H9 (cell line): ENCODE measurements at regions not wholly inside any gene's neighbourhood (a gene's known extent, or its start where the extent isn't known, plus 50 kb on each side); places are given as distances from the start of the nearest gene placed in this dataset.
"Not testable (repeated sequence)": the region's sequence is repeated elsewhere in the genome, so short reads cannot be mapped to it uniquely, and the experiment has no call there.

ENCODE experiments used
- DNase-seq: peaks from one replicate; pipeline ENCODE4 v3.0.0-alpha.2; 2017
- H2AFZ ChIP-seq: one replicate; pipeline ENCODE4 v1.6.1; 2013; ENCODE audit warnings: mild to moderate bottlenecking, low read length, control low read depth, moderate library complexity
- H2AK5ac ChIP-seq: 2 replicates; pipeline ENCODE4 v1.6.1; 2013; ENCODE audit warnings: low read length, control low read depth, mixed read lengths; ENCODE audit not compliant: insufficient read length
- H2BK120ac ChIP-seq: one replicate; pipeline ENCODE4 v1.6.1; 2013; ENCODE audit warnings: low read depth, mild to moderate bottlenecking, low read length, control low read depth, inconsistent platforms; ENCODE audit not compliant: poor library complexity, severe bottlenecking
- H2BK12ac ChIP-seq: 2 replicates; pipeline ENCODE4 v1.6.1; 2013; ENCODE audit warnings: low read length, control low read depth, mixed read lengths, low read depth; ENCODE audit not compliant: insufficient read length
- H2BK15ac ChIP-seq: 2 replicates; pipeline ENCODE4 v1.6.1; 2013; ENCODE audit warnings: low read depth, low read length, control low read depth
- H2BK20ac ChIP-seq: one replicate; pipeline ENCODE4 v1.6.1; 2013; ENCODE audit warnings: low read depth, mild to moderate bottlenecking, low read length, control low read depth, inconsistent platforms; ENCODE audit not compliant: poor library complexity, severe bottlenecking
- H2BK5ac ChIP-seq: 2 replicates; pipeline ENCODE4 v1.6.1; 2013; ENCODE audit warnings: low read length, control low read depth, mixed read lengths; ENCODE audit not compliant: insufficient read length
- H3K14ac ChIP-seq: 2 replicates; pipeline ENCODE4 v1.6.1; 2013; ENCODE audit warnings: low read length, control low read depth; ENCODE audit not compliant: insufficient read depth
- H3K18ac ChIP-seq: 2 replicates; pipeline ENCODE4 v1.6.1; 2013; ENCODE audit warnings: low read depth, mild to moderate bottlenecking, mixed read lengths, low read length, control low read depth; ENCODE audit not compliant: insufficient read length
- H3K23ac ChIP-seq: 2 replicates; pipeline ENCODE4 v1.6.1; 2013; ENCODE audit warnings: low read length, control low read depth, mixed read lengths, low read depth; ENCODE audit not compliant: insufficient read length
- H3K23me2 ChIP-seq: 2 replicates; pipeline ENCODE4 v1.6.1; 2013; ENCODE audit warnings: low read depth, mild to moderate bottlenecking, mixed read lengths, low read length, control low read depth; ENCODE audit not compliant: insufficient read length, poor library complexity, severe bottlenecking
- H3K27ac ChIP-seq: 2 replicates; pipeline ENCODE4 v1.5.1; 2013; ENCODE audit warnings: low read length, control low read depth, mixed read lengths, low read depth; ENCODE audit not compliant: insufficient read length
- H3K27me3 ChIP-seq: 2 replicates; pipeline ENCODE4 v1.6.1; 2013; ENCODE audit warnings: low read length, control low read depth, inconsistent platforms; ENCODE audit not compliant: insufficient read depth
- H3K4ac ChIP-seq: 2 replicates; pipeline ENCODE4 v1.6.1; 2013; ENCODE audit warnings: low read depth, mild to moderate bottlenecking, control low read depth, inconsistent platforms, low read length, moderate library complexity
- H3K4me1 ChIP-seq: 2 replicates; pipeline ENCODE4 v1.6.1; 2013; ENCODE audit warnings: low read length, control low read depth, inconsistent platforms; ENCODE audit not compliant: insufficient read depth
- H3K4me2 ChIP-seq: 2 replicates; pipeline ENCODE4 v1.6.1; 2013; ENCODE audit warnings: low read length, control low read depth, mixed read lengths; ENCODE audit not compliant: insufficient read length, insufficient read depth
- H3K56ac ChIP-seq: 2 replicates; pipeline ENCODE4 v1.6.1; 2013; ENCODE audit warnings: low read depth, mild to moderate bottlenecking, mixed read lengths, low read length, control low read depth; ENCODE audit not compliant: insufficient read length
- H3K79me1 ChIP-seq: 2 replicates; pipeline ENCODE4 v1.6.1; 2013; ENCODE audit warnings: low read depth, mild to moderate bottlenecking, moderate library complexity, low read length, control low read depth, inconsistent platforms; ENCODE audit not compliant: insufficient read depth, poor library complexity, severe bottlenecking
- H3K79me2 ChIP-seq: 2 replicates; pipeline ENCODE4 v1.6.1; 2013; ENCODE audit warnings: low read length, control low read depth, inconsistent platforms; ENCODE audit not compliant: insufficient read depth
- H3K9ac ChIP-seq: 2 replicates; pipeline ENCODE4 v1.6.1; 2013; ENCODE audit warnings: low read length, control low read depth, mixed read lengths; ENCODE audit not compliant: insufficient read length; ENCODE audit errors: extremely low read depth
- H3K9me3 ChIP-seq: one replicate; pipeline ENCODE4 v1.6.1; 2013; ENCODE audit warnings: low read depth, low read length, inconsistent platforms; ENCODE audit not compliant: control insufficient read depth
- H3T11ph ChIP-seq: one replicate; pipeline ENCODE4 v1.6.1; 2013; ENCODE audit warnings: mild to moderate bottlenecking, low read length, control low read depth, inconsistent platforms
- H4K20me1 ChIP-seq: one replicate; pipeline ENCODE4 v1.6.1; 2013; ENCODE audit not compliant: control insufficient read depth, insufficient read length, insufficient read depth
- H4K5ac ChIP-seq: 2 replicates; pipeline ENCODE4 v1.6.1; 2013; ENCODE audit warnings: low read depth, mild to moderate bottlenecking, mixed read lengths, low read length, control low read depth; ENCODE audit not compliant: insufficient read length
- H4K8ac ChIP-seq: replicated peaks from 2 replicates; pipeline ENCODE4 v1.6.1; 2013; ENCODE audit warnings: low read length, control low read depth, mixed read lengths, low read depth; ENCODE audit not compliant: insufficient read length
- H4K91ac ChIP-seq: 2 replicates; pipeline ENCODE4 v1.6.1; 2013; ENCODE audit warnings: low read depth, mild to moderate bottlenecking, moderate library complexity, mixed read lengths, low read length, control low read depth; ENCODE audit not compliant: insufficient read length
- H3K27ac Mint-ChIP-seq, 3 experiments: 2 replicates in 2 of 3; 3 replicates in 1 of 3; pipeline ENCODE4 v1.8.0; 2020 to 2021; ENCODE audit warnings: mixed read lengths in 3 of 3, mild to moderate bottlenecking in 1 of 3, moderate library complexity in 1 of 3
- H3K27me3 Mint-ChIP-seq: 2 replicates; pipeline ENCODE4 v1.8.0; 2021; ENCODE audit warnings: low read depth, mild to moderate bottlenecking, moderate library complexity, mixed read lengths
- H3K36me3 Mint-ChIP-seq, 3 experiments: 2 replicates in 2 of 3; 3 replicates in 1 of 3; pipeline ENCODE4 v1.8.0; 2020 to 2021; ENCODE audit warnings: low read depth in 3 of 3, mixed read lengths in 3 of 3; ENCODE audit not compliant: insufficient read depth in 1 of 3
- H3K4me1 Mint-ChIP-seq, 2 experiments: 2 replicates each; pipeline ENCODE4 v1.8.0; 2020; ENCODE audit warnings: mixed read lengths in 2 of 2
- H3K4me3 Mint-ChIP-seq, 2 experiments: 2 replicates in 1 of 2; 3 replicates in 1 of 2; pipeline ENCODE4 v1.8.0; 2020 to 2021; ENCODE audit warnings: mild to moderate bottlenecking in 2 of 2, mixed read lengths in 2 of 2, moderate library complexity in 1 of 2
- H3K9me3 Mint-ChIP-seq, 2 experiments: 2 replicates in 1 of 2; 3 replicates in 1 of 2; pipeline ENCODE4 v1.8.0; 2020; ENCODE audit warnings: mild to moderate bottlenecking in 2 of 2, mixed read lengths in 2 of 2, moderate library complexity in 1 of 2
- WGBS: extraction: QIAGEN DNeasy Blood & Tissue Kit; methylation state at CpG from one replicate; pipeline ENCODE4 v1.1.7; 2013; ENCODE audit warnings: missing lambda C conversion rate, low lambda C conversion rate, mixed read lengths; ENCODE audit not compliant: insufficient read length; ENCODE audit errors: extremely low coverage; 5-methylcytosine and 5-hydroxymethylcytosine counted together

DNA sequence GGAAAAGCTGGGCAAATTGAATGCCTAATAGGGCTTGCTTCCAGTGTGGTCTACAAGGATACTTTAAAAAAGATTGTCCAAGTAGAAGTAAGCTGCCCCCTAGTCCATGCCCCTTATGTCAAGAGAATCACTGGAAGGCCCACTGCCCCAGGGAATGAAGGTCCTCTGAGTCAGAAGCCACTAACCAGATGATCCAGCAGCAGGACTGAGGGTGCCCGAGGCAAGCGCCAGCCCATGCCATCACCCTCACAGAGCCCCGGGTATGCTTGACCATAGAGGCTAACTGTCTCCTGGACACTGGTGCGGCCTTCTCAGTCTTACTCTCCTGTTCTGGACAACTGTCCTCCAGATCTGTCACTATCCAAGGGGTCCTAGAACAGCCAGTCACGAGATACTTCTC, 201.2 kb downstream of the PYDC2 start:
- H3K4ac ChIP-seq, H3K27ac Mint-ChIP-seq, H2BK20ac ChIP-seq, H4K8ac ChIP-seq, H3K27ac ChIP-seq, H2BK12ac ChIP-seq, H3K4me3 Mint-ChIP-seq, H3K79me2 ChIP-seq, H3K9ac ChIP-seq, DNase-seq, H3T11ph ChIP-seq, H4K5ac ChIP-seq, H3K9me3 Mint-ChIP-seq, H2BK15ac ChIP-seq, H2AFZ ChIP-seq, H2BK5ac ChIP-seq, H3K56ac ChIP-seq, H3K9me3 ChIP-seq, H3K18ac ChIP-seq, H3K23ac ChIP-seq, H3K4me2 ChIP-seq, H3K79me1 ChIP-seq, H4K20me1 ChIP-seq, H3K23me2 ChIP-seq, H2AK5ac ChIP-seq, H3K4me1 ChIP-seq, H3K36me3 Mint-ChIP-seq, H3K27me3 Mint-ChIP-seq, H3K27me3 ChIP-seq, H2BK120ac ChIP-seq, H3K14ac ChIP-seq, H4K91ac ChIP-seq: not testable (repeated sequence)
- WGBS: no CpG with 5 or more reads among the region's 5 CpGs
- peaks cover 11 to 18% of the 10 kb centered on the region in 2 experiments for H3K4me1 Mint-ChIP-seq
